ENCODE measurements at regions not wholly inside any gene's neighbourhood (a gene's known extent, or its start where the extent isn't known, plus 50 kb on each side); places are given as distances from the start of the nearest gene placed in this dataset.
"Not testable (repeated sequence)": the region's sequence is repeated elsewhere in the genome, so short reads cannot be mapped to it uniquely, and the experiment has no call there.

GRCh38 chr6:792662-793061, 99.7 kb upstream of the EXOC2 start:
- DNase-seq = no peak

- no peak for DNase-seq
Observed at GRCh38 chr6:788058-788457, 95.1 kb upstream of the EXOC2 start.

- DNase-seq = no peak
Observed at GRCh38 chr6:786946-787763, 94.2 kb upstream of the EXOC2 start.

GRCh38 chr6:783966-784735, 91.2 kb upstream of the EXOC2 start:
- no peak for DNase-seq

GRCh38 chr6:782141-782540, 89.2 kb upstream of the EXOC2 start:
- no peak for DNase-seq

GRCh38 chr6:781350-781961, 88.5 kb upstream of the EXOC2 start:
- no peak for DNase-seq

- DNase-seq = no peak
Observed at GRCh38 chr6:780706-781105, 87.8 kb upstream of the EXOC2 start.

- DNase-seq = no peak
Observed at GRCh38 chr6:776951-777350, 84.0 kb upstream of the EXOC2 start.

- DNase-seq = no peak
Observed at GRCh38 chr6:776528-776931, 83.6 kb upstream of the EXOC2 start.

- no peak for DNase-seq
Observed at GRCh38 chr6:775863-776262, 82.9 kb upstream of the EXOC2 start.

GRCh38 chr6:771683-772082, 78.7 kb upstream of the EXOC2 start:
- DNase-seq = not testable (repeated sequence)

GRCh38 chr6:767755-768512, 75.0 kb upstream of the EXOC2 start:
- DNase-seq = no peak

GRCh38 chr6:766625-767024, 73.7 kb upstream of the EXOC2 start:
- DNase-seq = no peak

- DNase-seq = no peak
Observed at GRCh38 chr6:761997-762396, 69.1 kb upstream of the EXOC2 start.

GRCh38 chr6:760982-761955, 68.3 kb upstream of the EXOC2 start:
- no peak for DNase-seq

GRCh38 chr6:759729-760128, 66.8 kb upstream of the EXOC2 start:
- DNase-seq = no peak

- DNase-seq = no peak
Observed at GRCh38 chr6:756224-756623, 63.3 kb upstream of the EXOC2 start.

GRCh38 chr6:754202-754601, 61.3 kb upstream of the EXOC2 start:
- DNase-seq = no peak

- DNase-seq = no peak
Observed at GRCh38 chr6:753486-753885, 60.5 kb upstream of the EXOC2 start.

GRCh38 chr6:752438-752837, 59.5 kb upstream of the EXOC2 start:
- DNase-seq = no peak

- no peak for DNase-seq
Observed at GRCh38 chr6:751765-752164, 58.8 kb upstream of the EXOC2 start.

- DNase-seq = no peak
Observed at GRCh38 chr6:747921-748320, 55.0 kb upstream of the EXOC2 start.

Data from amniotic stem cell (primary cell).